Keratinocyte (primary cell): ENCODE measurements at regions not wholly inside any gene's neighbourhood (a gene's known extent, or its start where the extent isn't known, plus 50 kb on each side); places are given as distances from the start of the nearest gene placed in this dataset.

Experiments
- DNase-seq: peaks from one replicate; pipeline ENCODE4 v3.0.0-alpha.2; 2011; ENCODE audit warnings: low read depth, missing footprints, low spot score
- FAIRE-seq: peaks from 2 replicates; lab custom pipeline; 2011; peaks lifted over from hg19 to GRCh38; lab: Jason Lieb, UNC
- H2AFZ ChIP-seq: 2 replicates; pipeline ENCODE4 v1.6.0; 2012; ENCODE audit warnings: low read length, control low read depth, inconsistent platforms; ENCODE audit not compliant: control insufficient read depth
- H3K27ac ChIP-seq: 2 replicates; pipeline ENCODE4 v1.5.1; 2011; ENCODE audit warnings: low read length; ENCODE audit not compliant: control insufficient read depth, insufficient read depth
- H3K27me3 ChIP-seq: 3 replicates; pipeline ENCODE4 v1.6.0; 2011; ENCODE audit warnings: low read length; ENCODE audit not compliant: control insufficient read depth, insufficient read depth; ENCODE audit errors: extremely low read depth
- H3K36me3 ChIP-seq, 2 experiments: 2 replicates in 1 of 2; 3 replicates in 1 of 2; pipeline ENCODE4 v1.5.1; 2011; ENCODE audit warnings: low read length in 2 of 2, mild to moderate bottlenecking in 1 of 2; ENCODE audit not compliant: control insufficient read depth in 2 of 2, insufficient read depth in 2 of 2; ENCODE audit errors: extremely low read depth in 1 of 2
- H3K4me1 ChIP-seq: 3 replicates; pipeline ENCODE4 v1.5.1; 2011; ENCODE audit warnings: low read length; ENCODE audit not compliant: control insufficient read depth, insufficient read depth; ENCODE audit errors: extremely low read depth
- H3K4me2 ChIP-seq: 3 replicates; pipeline ENCODE4 v1.6.0; 2011; ENCODE audit warnings: low read depth, low read length; ENCODE audit not compliant: control insufficient read depth, insufficient read depth; ENCODE audit errors: extremely low read depth
- H3K4me3 ChIP-seq, 3 experiments: fragments of 200-600 bp in 1 of 3; sonication (generic) in 1 of 3; 2 replicates in 2 of 3; 3 replicates in 1 of 3; pipeline ENCODE4 v1.5.1; 2011 to 2016; ENCODE audit warnings: low read length in 3 of 3, mild to moderate bottlenecking in 3 of 3, control low read depth in 2 of 3, inconsistent platforms in 1 of 3, low read depth in 1 of 3, mixed read lengths in 1 of 3, mixed run types in 1 of 3, moderate library complexity in 1 of 3; ENCODE audit not compliant: control insufficient read depth in 2 of 3, insufficient read depth in 2 of 3; ENCODE audit errors: extremely low read depth in 1 of 3
- H3K79me2 ChIP-seq: 2 replicates; pipeline ENCODE4 v1.6.0; 2012; ENCODE audit warnings: low read length; ENCODE audit not compliant: control insufficient read depth, insufficient read depth
- H3K9ac ChIP-seq: 3 replicates; pipeline ENCODE4 v1.6.0; 2011; ENCODE audit warnings: low read length; ENCODE audit not compliant: control insufficient read depth, insufficient read depth; ENCODE audit errors: extremely low read depth
- H3K9me1 ChIP-seq: 3 replicates; pipeline ENCODE4 v1.6.0; 2011; ENCODE audit warnings: low read length; ENCODE audit not compliant: control insufficient read depth, insufficient read depth; ENCODE audit errors: extremely low read depth
- H3K9me3 ChIP-seq: 2 replicates; pipeline ENCODE4 v1.5.1; 2012; ENCODE audit warnings: low read depth, low read length; ENCODE audit not compliant: control insufficient read depth
- H4K20me1 ChIP-seq: 3 replicates; pipeline ENCODE4 v1.6.0; 2011; ENCODE audit warnings: low read length; ENCODE audit not compliant: control insufficient read depth, insufficient read depth; ENCODE audit errors: extremely low read depth
- EZH2 ChIP-seq: IDR thresholded peaks from one replicate; pipeline ENCODE4 v1.6.1; 2012; ENCODE audit warnings: inconsistent platforms, mild to moderate bottlenecking, low read length, moderate library complexity
- dilution Hi-C: fragments of 300-500 bp; cut with MboI; formaldehyde crosslinking; loops from one replicate; pipeline ENCODE4 v1.7.0; 2020; ENCODE audit warnings: low sequenced_read_pairs; ENCODE audit not compliant: extremely low pct_ligation_motif_present
- TF ChIP-seq, protein P1 (sequence below), 3 experiments: IDR thresholded peaks in 1 of 3; conservative IDR thresholded peaks in 1 of 3; optimal IDR thresholded peaks in 1 of 3; 2 replicates in 2 of 3; 3 replicates in 1 of 3; pipeline versions ENCODE3 to v1.5.1; 2011; ENCODE audit warnings: low read length in 3 of 3, mild to moderate bottlenecking in 3 of 3, moderate library complexity in 2 of 3, control low read depth in 1 of 3, inconsistent platforms in 1 of 3; ENCODE audit not compliant: insufficient read depth in 2 of 3; ENCODE audit errors: extremely low read depth in 1 of 3

DNA sequence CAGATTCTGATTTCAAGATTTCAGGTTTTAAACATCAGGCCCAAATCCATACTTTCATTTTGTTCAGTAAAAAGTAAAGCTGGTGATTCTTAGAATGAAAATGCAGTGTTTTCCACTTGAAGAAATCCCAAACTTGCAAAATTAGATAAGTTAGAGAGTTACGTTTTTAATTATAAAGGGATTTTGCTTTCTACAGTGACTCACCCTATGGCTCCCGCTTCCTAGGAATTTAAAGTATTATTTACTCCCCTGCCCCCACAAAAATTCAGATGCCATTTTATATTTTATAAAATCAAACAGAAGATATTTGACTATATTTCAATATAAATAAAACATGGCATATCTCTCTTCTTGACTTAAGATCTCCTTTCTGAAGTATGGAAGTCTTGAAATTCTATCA, 402.9 kb downstream of the ZSWIM6 start:
- no peak overlapping the region for H2AFZ ChIP-seq
- H3K4me2 ChIP-seq, result no peak overlapping the region
- H3K9ac ChIP-seq, result no peak overlapping the region
- H4K20me1 ChIP-seq, result no peaks in the 10 kb centered on the region
- H3K4me1 ChIP-seq, result no peaks in the 10 kb centered on the region
- DNase-seq (no peak), FAIRE-seq (no peak)
- H3K36me3 ChIP-seq, result no peaks in the 10 kb centered on the region
- H3K4me3 ChIP-seq, result no peak overlapping the region
- no peaks in the 10 kb centered on the region for H3K9me3 ChIP-seq
- TF ChIP-seq, protein P1, sequence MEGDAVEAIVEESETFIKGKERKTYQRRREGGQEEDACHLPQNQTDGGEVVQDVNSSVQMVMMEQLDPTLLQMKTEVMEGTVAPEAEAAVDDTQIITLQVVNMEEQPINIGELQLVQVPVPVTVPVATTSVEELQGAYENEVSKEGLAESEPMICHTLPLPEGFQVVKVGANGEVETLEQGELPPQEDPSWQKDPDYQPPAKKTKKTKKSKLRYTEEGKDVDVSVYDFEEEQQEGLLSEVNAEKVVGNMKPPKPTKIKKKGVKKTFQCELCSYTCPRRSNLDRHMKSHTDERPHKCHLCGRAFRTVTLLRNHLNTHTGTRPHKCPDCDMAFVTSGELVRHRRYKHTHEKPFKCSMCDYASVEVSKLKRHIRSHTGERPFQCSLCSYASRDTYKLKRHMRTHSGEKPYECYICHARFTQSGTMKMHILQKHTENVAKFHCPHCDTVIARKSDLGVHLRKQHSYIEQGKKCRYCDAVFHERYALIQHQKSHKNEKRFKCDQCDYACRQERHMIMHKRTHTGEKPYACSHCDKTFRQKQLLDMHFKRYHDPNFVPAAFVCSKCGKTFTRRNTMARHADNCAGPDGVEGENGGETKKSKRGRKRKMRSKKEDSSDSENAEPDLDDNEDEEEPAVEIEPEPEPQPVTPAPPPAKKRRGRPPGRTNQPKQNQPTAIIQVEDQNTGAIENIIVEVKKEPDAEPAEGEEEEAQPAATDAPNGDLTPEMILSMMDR (optimal IDR thresholded peaks at IDR 0.05 in 1 of 3, IDR thresholded peaks at IDR 0.05 in 1 of 3, conservative IDR thresholded peaks at IDR 0.05 in 1 of 3; ENCODE audit: extremely low read depth in 1 of 3, insufficient read depth in 2 of 3, low read length in 3 of 3), result no peak
- TF ChIP-seq EZH2, result no peak
- H3K27me3 ChIP-seq, result peaks cover 3% of the 10 kb centered on the region
- dilution Hi-C loops, result no loop called here
- H3K9me1 ChIP-seq, result no peaks in the 10 kb centered on the region
- no peaks in the 10 kb centered on the region for H3K79me2 ChIP-seq
- H3K27ac ChIP-seq, result no peak overlapping the region

DNA sequence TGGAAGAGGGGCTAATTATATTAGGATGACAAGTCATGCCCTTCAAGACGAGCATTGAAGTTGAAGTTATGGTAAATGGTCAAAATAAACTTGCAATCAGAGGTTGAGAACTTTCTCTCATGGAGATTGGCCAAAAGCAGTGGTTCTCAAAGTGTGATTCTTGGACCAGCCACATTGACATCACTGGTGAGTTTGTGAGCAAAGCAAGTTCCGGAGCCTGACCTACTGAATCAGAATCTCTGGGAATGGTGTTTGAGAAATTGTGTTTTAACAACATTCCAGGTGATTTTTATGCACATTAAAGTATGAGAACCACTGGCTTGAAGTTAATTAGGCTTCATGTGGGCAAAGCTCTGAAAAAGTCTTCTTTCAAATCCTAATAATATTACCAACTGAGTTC, 403.5 kb downstream of the ZSWIM6 start:
- Histone ChIP-seq H3K79me2 (no peaks in the 10 kb centered on the region), H3K9me3 (no peaks in the 10 kb centered on the region), H3K4me3 (no peak overlapping the region), H3K4me1 (no peaks in the 10 kb centered on the region), H2AFZ (no peak overlapping the region), H3K27me3 (peaks cover 3% of the 10 kb centered on the region), H3K9me1 (no peaks in the 10 kb centered on the region), H3K4me2 (no peak overlapping the region), H3K27ac (no peak overlapping the region), H3K9ac (no peak overlapping the region), H3K36me3 (no peaks in the 10 kb centered on the region), H4K20me1 (no peaks in the 10 kb centered on the region)
- dilution Hi-C loops, result no loop called here
- FAIRE-seq, result no peak
- DNase-seq, result no peak
- TF ChIP-seq EZH2, result no peak
- TF ChIP-seq, protein P1 (optimal IDR thresholded peaks at IDR 0.05 in 1 of 3, IDR thresholded peaks at IDR 0.05 in 1 of 3, conservative IDR thresholded peaks at IDR 0.05 in 1 of 3; ENCODE audit: extremely low read depth in 1 of 3, insufficient read depth in 2 of 3, low read length in 3 of 3), result no peak
